Neural progenitor cell (in vitro differentiated cells): ENCODE measurements at regions not wholly inside any gene's neighbourhood (a gene's known extent, or its start where the extent isn't known, plus 50 kb on each side); places are given as distances from the start of the nearest gene placed in this dataset.

ENCODE experiments used
- EZH2 ChIP-seq: fragments of 200-600 bp; sonication (generic); IDR thresholded peaks from 2 replicates; pipeline ENCODE4 v1.6.1; 2017; ENCODE audit warnings: antibody characterized with exemption, mild to moderate bottlenecking, moderate library complexity
- EZH2phosphoT487 ChIP-seq: fragments of 200-600 bp; sonication (generic); IDR thresholded peaks from 2 replicates; pipeline ENCODE4 v1.6.1; 2017; ENCODE audit warnings: antibody characterized with exemption
- TF ChIP-seq, protein P1 (sequence below): fragments of 200-600 bp; sonication (generic); IDR thresholded peaks from 2 replicates; pipeline ENCODE4 v1.5.1; 2017; ENCODE audit warnings: antibody characterized with exemption, mild to moderate bottlenecking

- TF ChIP-seq, protein P1, sequence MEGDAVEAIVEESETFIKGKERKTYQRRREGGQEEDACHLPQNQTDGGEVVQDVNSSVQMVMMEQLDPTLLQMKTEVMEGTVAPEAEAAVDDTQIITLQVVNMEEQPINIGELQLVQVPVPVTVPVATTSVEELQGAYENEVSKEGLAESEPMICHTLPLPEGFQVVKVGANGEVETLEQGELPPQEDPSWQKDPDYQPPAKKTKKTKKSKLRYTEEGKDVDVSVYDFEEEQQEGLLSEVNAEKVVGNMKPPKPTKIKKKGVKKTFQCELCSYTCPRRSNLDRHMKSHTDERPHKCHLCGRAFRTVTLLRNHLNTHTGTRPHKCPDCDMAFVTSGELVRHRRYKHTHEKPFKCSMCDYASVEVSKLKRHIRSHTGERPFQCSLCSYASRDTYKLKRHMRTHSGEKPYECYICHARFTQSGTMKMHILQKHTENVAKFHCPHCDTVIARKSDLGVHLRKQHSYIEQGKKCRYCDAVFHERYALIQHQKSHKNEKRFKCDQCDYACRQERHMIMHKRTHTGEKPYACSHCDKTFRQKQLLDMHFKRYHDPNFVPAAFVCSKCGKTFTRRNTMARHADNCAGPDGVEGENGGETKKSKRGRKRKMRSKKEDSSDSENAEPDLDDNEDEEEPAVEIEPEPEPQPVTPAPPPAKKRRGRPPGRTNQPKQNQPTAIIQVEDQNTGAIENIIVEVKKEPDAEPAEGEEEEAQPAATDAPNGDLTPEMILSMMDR, result no peak
- TF ChIP-seq EZH2, result no peak
- no peak for TF ChIP-seq EZH2phosphoT487
Measured at GRCh38 chr16:75952124-75952523, 225.8 kb upstream of the CPHXL start.
